Left ventricle myocardium superior (tissue), 1 donor: ENCODE measurements at regions not wholly inside any gene's neighbourhood (a gene's known extent, or its start where the extent isn't known, plus 50 kb on each side); places are given as distances from the start of the nearest gene placed in this dataset.
A peak's percentile ranks its signal among the peaks of the same experiment; 100 is the strongest.

ENCODE experiments used
- ATAC-seq: fragments of 200-7000 bp; cut with Tn5 transposase; one replicate; pipeline ENCODE4 v1.9.1; 2020; ENCODE audit warnings: mild to moderate bottlenecking, moderate library complexity
- DNase-seq: peaks from one replicate; pipeline ENCODE4 v3.0.0-alpha.2; 2020
- intact Hi-C: fragments of 100-400 bp; cut with micrococcal nuclease; formaldehyde crosslinking; loops from one replicate; pipeline ENCODE4 v1.11.0; 2022
- donor health status: DM: no; HTN: yes; CAD: no; lungs with severe emphysema.

GRCh38 chr13:103358255-103358932, 292.2 kb upstream of the SLC10A2 start:
- ATAC-seq (no peak), DNase-seq (no peak)
- intact Hi-C loops = no loop called here

DNA sequence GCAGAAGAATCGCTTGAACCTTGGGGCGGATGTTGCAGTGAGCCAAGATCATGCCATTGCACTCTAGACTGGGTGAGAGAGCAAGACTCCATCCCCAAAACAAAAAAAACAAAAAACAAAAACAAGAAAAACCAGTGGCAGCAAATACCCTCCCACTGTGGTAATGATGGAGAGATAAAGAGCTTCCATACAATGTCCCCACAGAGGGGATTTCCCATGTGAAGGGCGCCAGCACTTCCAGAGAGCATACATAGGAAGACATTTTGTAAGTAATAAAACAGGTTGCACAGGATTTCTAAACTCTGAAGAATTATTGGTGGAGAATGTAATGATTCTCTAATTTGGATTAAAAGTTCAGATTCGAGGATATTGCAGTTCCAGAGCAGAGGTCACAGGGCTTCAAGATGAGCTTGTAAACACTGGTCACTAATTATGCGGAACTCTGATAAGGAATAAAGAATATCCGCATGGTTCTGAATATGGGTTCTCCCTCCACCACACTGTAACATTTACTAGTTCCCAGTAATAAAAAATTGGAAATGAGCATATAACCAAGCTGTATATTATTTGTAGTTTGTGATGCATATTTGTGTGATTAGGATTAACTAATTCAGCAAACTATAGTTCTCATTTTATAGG, 290.1 kb upstream of the SLC10A2 start:
- no peak for ATAC-seq
- intact Hi-C loops = no loop called here

DNA sequence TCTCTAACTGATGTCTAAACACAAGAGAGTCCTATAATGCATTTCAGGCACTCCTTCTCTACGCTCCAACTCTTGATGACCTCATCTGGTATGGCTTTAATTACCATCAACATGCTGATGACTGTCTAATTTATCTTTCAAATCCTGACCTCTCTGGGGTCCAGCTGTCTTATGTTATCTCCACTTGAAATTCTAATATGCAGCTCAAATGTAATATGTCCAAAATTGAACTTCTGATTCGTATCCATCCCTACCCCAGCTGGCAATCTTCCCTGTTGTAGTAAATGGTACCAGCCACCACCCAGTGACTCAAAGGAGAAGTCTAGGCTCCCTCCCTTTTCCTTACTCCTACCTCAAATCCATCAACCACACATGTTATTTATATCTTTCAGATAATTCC, 288.0 kb upstream of the SLC10A2 start:
- intact Hi-C loops = no loop called here
- no peak for DNase-seq
- no peak for ATAC-seq

More for the DNA sequence above, 290.1 kb upstream of the SLC10A2 start:
- DNase-seq = no peak

DNA sequence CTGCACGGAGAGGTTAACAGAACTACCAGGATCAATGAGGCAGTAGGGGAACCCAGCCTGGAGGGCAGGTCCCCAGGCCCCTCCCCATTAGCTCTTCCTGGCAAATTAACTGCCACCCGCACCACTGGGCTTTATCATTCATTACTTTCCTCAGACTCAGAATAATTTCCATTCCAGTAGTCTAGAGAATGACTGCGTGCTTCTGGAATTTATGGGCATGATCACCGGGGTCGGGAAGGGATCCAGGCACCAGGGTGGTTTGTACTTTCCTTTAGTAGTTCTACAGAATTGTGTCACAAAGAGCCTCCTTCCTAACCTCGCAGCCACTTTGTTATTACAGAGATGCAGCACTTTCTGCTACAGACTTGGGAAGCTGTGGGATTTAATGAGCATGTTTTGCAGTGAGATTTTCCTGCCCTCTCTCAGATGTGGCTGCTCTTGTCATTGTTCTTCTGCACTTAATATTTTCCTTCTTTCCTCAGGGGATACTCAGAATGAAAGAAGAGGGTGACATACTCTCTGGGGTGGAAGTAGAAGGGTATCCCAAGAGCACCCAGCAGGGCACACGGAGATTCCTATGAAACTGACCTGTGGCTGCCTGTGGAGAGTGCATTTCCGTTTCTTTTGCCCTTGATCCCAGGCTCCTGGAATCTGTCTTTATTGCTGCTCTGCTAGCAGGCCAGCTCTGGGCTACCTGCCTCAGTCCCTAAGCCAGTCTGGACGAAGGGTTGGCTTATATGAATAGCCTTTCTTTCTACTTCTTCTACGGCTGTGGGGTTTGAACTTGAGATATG, 285.0 kb upstream of the SLC10A2 start:
- intact Hi-C loops = no loop called here
- DNase-seq (peak; percentile 51), ATAC-seq (peak; percentile 86)

GRCh38 chr13:103350147-103350546, 283.9 kb upstream of the SLC10A2 start:
- intact Hi-C loops = no loop called here
- DNase-seq (no peak), ATAC-seq (peak; percentile 72)

DNA sequence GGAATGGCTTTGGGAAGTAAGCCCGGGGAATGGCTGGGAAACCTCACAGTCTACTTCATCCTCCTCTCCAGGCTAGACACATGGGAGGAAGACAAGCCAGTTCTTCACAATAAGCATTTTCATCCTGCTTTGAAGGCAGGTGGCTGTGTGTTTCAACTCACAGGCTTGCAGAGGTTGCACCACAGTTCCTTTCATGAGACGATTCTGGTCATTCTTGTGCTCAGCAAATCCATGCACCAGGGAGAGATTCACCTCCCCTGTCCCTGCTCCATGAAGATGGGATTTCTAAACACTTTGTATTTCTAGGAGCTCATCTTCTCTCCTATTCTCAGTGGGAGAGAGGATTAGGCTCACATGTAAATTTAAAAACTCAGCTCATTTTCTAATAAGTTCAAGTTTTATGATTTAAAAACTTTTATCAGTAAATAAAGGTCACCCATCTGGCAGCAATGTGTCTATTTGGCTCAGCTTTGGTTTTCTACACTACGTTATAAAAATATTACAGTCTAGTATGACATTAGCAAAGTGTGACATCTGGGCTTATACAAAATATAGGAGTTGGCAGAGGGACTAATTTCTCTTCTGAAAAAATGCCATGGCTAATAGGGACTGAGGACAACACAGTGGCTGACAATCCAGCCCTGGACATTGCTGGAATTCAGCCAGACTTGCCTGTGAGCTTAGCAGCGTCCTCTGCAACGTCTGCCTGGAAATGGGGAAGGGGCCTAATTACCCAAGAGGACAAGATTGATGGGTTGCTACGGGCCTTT, 283.2 kb upstream of the SLC10A2 start:
- ATAC-seq (peak; percentile 65), DNase-seq (peak; percentile 36)
- intact Hi-C loops = no loop called here

- intact Hi-C loops = no loop called here
- DNase-seq (no peak), ATAC-seq (no peak)
These were observed 269.0 kb upstream of the SLC10A2 start for GRCh38 chr13:103335241-103335640.

- intact Hi-C loops = no loop called here
- DNase-seq (no peak), ATAC-seq (no peak)
These were observed 265.7 kb upstream of the SLC10A2 start for GRCh38 chr13:103331924-103332323.

DNA sequence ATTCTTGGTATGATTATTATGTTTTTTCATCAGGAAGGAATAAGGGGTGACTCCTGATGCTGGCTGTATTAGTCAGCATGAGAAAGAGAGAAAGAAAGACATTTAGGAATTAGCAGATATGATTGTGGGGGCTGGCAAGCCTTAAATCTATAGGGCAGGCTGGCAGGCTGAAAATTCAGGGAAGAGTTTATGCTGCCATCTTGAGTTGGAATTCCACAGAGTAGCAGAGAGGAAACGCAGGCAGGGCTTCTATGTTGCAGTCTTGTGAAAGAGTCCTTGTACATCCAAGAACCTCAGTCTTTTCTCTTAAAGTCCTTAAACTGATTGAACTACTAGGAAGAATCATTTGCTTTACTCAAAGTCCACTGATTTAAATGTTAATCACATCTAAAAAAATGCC, 262.7 kb upstream of the SLC10A2 start:
- ATAC-seq (no peak), DNase-seq (no peak)
- intact Hi-C loops = no loop called here

- no peak for ATAC-seq
- DNase-seq = no peak
- intact Hi-C loops = no loop called here
These were observed 260.1 kb upstream of the SLC10A2 start for GRCh38 chr13:103326326-103326725.

- no peak for DNase-seq
- ATAC-seq = no peak
- intact Hi-C loops = no loop called here
These were observed 259.5 kb upstream of the SLC10A2 start for GRCh38 chr13:103325672-103326071.

DNA sequence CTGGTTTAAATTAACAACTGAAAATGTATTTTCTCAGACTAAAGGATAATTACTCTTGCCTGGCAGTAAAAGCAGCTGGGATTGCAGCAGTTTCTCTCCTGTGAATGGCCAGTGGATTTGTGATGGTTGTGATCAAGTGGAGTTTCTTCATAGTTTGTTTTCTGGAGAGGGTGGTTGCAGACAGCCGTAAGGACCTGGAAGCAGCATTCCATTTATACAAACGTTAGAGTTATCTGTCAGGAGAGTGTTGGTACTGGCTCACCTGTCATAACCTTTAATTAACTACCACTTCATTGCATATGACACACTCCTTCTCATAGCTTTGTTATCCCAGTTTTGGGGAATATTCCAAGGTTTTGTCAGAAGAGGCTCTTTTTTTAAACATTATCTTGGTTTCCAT, 258.4 kb upstream of the SLC10A2 start:
- intact Hi-C loops = no loop called here
- ATAC-seq = no peak
- DNase-seq = no peak

DNA sequence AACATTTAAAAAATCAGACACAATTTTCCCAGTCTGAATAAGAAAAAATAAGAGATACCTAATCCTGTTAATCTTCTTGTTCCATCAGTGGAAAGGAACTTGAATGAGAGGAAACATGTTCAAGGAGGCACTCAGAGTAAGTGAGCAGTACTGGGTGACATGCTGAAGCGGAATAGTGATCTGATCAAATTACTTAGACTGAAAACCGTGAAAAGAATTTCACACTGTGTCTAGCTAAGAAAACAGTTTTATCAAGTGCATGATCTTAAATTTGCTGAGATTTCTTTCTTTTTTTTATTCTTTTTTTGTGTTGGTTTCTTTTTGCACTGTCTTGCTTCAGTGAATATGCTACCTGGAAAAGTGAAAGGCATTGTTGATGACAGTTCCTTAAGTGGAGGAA, 249.5 kb upstream of the SLC10A2 start:
- ATAC-seq = no peak
- intact Hi-C loops = no loop called here
- DNase-seq = no peak

DNA sequence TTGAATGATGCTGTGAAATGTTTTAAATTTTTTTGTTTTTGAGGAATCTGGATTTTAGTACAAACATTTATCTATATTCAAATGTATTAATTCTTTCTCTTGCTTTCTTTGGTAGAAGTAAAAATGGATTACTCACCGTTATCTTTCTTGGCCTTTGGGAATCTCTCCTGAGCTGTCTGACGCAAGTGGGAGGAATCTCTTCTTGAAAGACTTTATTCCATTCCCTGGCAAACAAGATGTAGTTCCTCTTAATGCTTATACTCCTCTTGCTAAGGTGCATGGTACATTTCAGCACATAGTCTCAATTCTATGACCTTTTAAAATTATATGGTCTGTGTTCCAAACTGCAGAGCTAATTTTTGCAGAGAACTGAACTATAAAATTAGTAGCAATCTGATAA, 246.2 kb upstream of the SLC10A2 start:
- intact Hi-C loops = no loop called here
- DNase-seq (no peak), ATAC-seq (no peak)

DNA sequence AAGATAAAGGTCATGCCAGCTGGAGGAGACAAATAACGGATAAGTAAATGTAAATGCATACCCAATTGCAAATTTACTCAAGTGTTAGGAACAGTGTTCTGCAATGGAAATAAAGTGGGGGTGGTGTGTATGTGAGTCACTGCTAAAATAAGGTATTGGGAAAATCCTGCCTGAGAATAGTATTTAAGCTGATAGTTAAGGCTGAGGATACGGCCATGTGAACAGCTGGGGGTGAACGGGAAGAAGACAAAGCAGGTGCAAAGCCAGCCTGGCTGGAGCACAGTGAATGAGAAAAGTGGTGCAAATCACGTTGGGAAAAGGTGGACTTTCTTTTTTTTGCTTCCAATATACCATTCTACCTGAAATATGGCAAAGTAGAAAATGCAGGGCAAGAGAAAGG, 242.4 kb upstream of the SLC10A2 start:
- no peak for ATAC-seq
- intact Hi-C loops = no loop called here
- DNase-seq = no peak

GRCh38 chr13:103306163-103306562, 239.9 kb upstream of the SLC10A2 start:
- no peak for ATAC-seq
- intact Hi-C loops = no loop called here
- DNase-seq = no peak

DNA sequence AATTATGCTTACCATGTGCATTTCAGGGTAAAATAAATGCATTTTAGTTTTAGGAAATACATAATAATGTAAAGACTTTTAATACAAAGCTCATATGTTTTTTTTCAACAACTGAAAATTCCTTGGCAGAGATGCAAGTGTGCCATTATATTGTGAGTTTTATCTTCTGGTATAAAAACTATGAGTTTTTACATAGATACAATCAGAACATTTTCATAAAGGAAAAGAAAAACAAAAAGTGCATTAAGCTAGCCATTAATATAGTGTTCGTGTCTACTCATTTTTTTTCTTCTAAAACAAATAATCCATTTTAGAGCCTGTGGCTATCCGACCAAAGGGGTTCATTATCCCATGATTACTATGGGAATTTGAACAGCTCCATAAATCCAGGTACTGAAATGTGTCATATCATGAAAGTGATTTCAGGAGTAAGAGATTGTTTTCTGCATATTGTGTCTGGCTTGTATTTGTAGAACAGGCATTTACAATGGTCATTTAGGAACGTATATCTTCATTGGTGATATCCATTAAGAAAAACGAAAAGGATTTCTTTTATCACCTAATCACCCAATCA, 236.9 kb upstream of the SLC10A2 start:
- intact Hi-C loops = no loop called here
- ATAC-seq (no peak), DNase-seq (no peak)

DNA sequence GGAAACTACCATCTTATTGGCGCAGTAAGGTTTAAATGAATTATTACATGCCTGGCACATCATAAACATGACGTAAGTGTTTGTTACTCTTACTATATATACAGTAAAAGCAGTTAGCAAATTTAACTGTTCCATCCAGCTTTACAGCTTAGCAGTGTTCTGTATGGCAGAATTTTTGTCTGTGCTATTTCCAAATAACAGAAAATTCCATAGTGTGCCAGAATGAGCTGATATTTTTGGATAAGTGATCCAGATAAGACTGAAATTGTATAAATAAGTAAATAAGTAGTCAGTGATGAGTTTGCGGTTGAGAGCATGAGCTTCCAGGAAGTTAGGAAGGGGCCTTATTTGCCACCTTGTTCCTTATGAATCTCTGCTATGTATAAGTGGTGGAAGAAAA, 236.5 kb upstream of the SLC10A2 start:
- ATAC-seq (no peak), DNase-seq (no peak)
- intact Hi-C loops = no loop called here

- intact Hi-C loops = no loop called here
- ATAC-seq = no peak
- no peak for DNase-seq
These were observed 232.9 kb upstream of the SLC10A2 start for GRCh38 chr13:103299079-103299478.
